HepG2 (cell line): ENCODE measurements at regions not wholly inside any gene's neighbourhood (a gene's known extent, or its start where the extent isn't known, plus 50 kb on each side); places are given as distances from the start of the nearest gene placed in this dataset.

Experiments used
- CTCF ChIP-seq: sonication (generic); formaldehyde crosslinking; IDR thresholded peaks from 2 replicates; pipeline ENCODE4 v1.5.0; 2020; ENCODE audit warnings: mild to moderate bottlenecking, missing genetic modification reagents, moderate library complexity
- DPF2 ChIP-seq: sonication (generic); formaldehyde crosslinking; IDR thresholded peaks from 2 replicates; pipeline ENCODE4 v1.4.0; 2020; ENCODE audit warnings: mild to moderate bottlenecking, low read depth, missing genetic modification reagents, borderline replicate concordance
- KDM5A ChIP-seq: fragments of 200-600 bp; sonication (generic); IDR thresholded peaks from 2 replicates; pipeline ENCODE4 v1.7.0; 2018; ENCODE audit warnings: antibody characterized with exemption, mild to moderate bottlenecking, low read length, borderline replicate concordance
- USF2 ChIP-seq, 2 experiments: sonication (generic) in 1 of 2; formaldehyde crosslinking in 1 of 2; IDR thresholded peaks; 2 replicates each; pipeline versions ENCODE4 v1.5.1 to v1.6.1; 2011 to 2020; ENCODE audit warnings: borderline replicate concordance in 1 of 2, low read depth in 1 of 2, low read length in 1 of 2, mild to moderate bottlenecking in 1 of 2, missing genetic modification reagents in 1 of 2, moderate library complexity in 1 of 2
- ZFX ChIP-seq: sonication (generic); formaldehyde crosslinking; IDR thresholded peaks from 2 replicates; pipeline ENCODE4 v1.4.0; 2020; ENCODE audit warnings: mild to moderate bottlenecking, low read depth, missing genetic modification reagents, moderate library complexity
- ZNF264 ChIP-seq: sonication (generic); formaldehyde crosslinking; IDR thresholded peaks from 2 replicates; pipeline ENCODE4 v1.4.0; 2020; ENCODE audit warnings: missing genetic modification reagents
- ZNF496 ChIP-seq: sonication (generic); formaldehyde crosslinking; IDR thresholded peaks from 2 replicates; pipeline ENCODE4 v1.8.1; 2023; ENCODE audit warnings: mild to moderate bottlenecking, moderate library complexity, missing genetic modification reagents; ENCODE audit not compliant: insufficient replicate concordance
- ZNF615 ChIP-seq: sonication (generic); formaldehyde crosslinking; IDR thresholded peaks from 2 replicates; pipeline ENCODE4 v1.5.0; 2020; ENCODE audit warnings: mild to moderate bottlenecking, missing genetic modification reagents, borderline replicate concordance

- TF ChIP-seq CTCF: no peak
- no peak for TF ChIP-seq ZNF264
- TF ChIP-seq USF2 (IDR thresholded peaks at IDR 0.05; ENCODE audit: low read depth, low read length): no peak
- no peak for TF ChIP-seq USF2 (CRISPR knock-in tag; IDR thresholded peaks at IDR 0.05; ENCODE audit: borderline replicate concordance)
- no peak for TF ChIP-seq ZNF496 (CRISPR knock-in tag)
- TF ChIP-seq KDM5A: no peak
- TF ChIP-seq ZFX (CRISPR knock-in tag): no peak
- no peak for TF ChIP-seq DPF2 (CRISPR knock-in tag)
- TF ChIP-seq ZNF615 (CRISPR knock-in tag): no peak
Measured at GRCh38 chr12:92992041-92992440, 62.9 kb upstream of the EEA1 start.
